ENCODE measurements at regions not wholly inside any gene's neighbourhood (a gene's known extent, or its start where the extent isn't known, plus 50 kb on each side); places are given as distances from the start of the nearest gene placed in this dataset.
A peak's percentile ranks its signal among the peaks of the same experiment; 100 is the strongest.

DNA sequence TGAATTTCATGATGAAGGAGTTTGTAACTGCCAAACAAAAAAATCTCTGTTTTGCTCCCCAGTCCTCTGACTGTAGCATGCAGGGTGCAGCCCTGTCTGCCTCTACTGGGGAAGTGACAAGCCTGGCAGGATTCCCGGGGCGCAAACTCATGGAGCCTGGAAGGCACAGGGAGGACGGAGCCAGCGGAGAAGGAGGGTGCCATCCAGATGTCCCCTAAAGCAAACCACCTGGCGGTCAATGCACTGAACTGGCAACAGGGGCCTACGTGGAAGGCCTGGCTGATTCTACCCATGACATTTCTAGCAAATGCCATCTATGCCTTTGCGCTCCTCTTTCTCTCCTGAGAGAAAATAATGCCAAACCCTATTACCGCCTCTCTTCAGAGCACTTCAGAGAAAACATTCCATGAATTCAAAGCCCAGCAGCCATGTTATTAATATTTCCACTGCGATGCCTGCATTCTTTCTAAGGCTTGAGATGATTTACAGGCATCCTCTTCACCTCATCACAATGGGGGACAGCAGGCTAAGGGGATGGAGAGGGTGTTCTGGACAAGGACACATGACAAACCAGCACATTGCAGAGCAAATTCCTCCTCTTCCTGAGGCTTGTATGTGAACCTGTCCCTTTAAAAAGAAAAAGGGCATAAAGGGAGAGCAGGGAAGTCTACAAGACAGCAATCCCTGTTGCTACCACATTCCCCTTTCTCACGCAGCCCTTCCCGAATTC lies 329.3 kb upstream of the NOCT start:
- ATAC-seq (no peak), DNase-seq (peak in 1 of 2 donors; percentile 3)
- intact Hi-C loops (cut with DNase I, micrococcal nuclease), result loop anchor here in 1 of 2 donors (10.0 kb wide), 1 partner anchor 179 kb away; no protein-coding TSS in a partner anchor

GRCh38 chr4:138685316-138685715 lies 330.3 kb upstream of the NOCT start:
- intact Hi-C loops (cut with DNase I, micrococcal nuclease), result loop anchor here in 1 of 2 donors (10.0 kb wide), 1 partner anchor 179 kb away; no protein-coding TSS in a partner anchor
- DNase-seq (no peak), ATAC-seq (no peak)

- ATAC-seq, result peak; percentile 54
- intact Hi-C loops (cut with DNase I, micrococcal nuclease), result loop anchor here in 1 of 2 donors (10.0 kb wide), 1 partner anchor 184 kb away; no protein-coding TSS in a partner anchor
- peak; percentile 50 to 82 for DNase-seq
Observed at GRCh38 chr4:138680989-138681604, 334.5 kb upstream of the NOCT start.

DNA sequence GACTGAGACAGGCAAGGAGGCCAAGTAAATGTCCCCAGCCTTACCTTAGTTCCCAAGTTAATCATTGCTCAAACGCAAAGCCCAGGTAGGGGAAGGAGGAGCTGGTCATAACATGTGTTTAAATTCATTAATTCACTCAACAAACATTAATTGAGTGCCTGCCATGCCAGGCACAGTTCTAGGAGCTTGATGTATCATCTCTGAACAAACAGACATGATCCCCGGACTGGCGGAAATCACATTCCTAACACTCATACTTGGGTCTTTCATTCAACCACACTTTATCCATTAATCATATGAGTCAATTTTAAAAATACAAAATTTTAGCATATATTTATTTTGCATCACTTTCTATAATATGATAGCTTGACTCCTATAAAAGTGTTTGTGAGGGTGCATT lies 335.3 kb upstream of the NOCT start:
- DNase-seq, result no peak
- intact Hi-C loops (cut with DNase I, micrococcal nuclease), result loop anchor here in 1 of 2 donors (10.0 kb wide), 1 partner anchor 185 kb away; no protein-coding TSS in a partner anchor
- ATAC-seq, result no peak

- ATAC-seq, result no peak
- no peak for DNase-seq
- intact Hi-C loops (cut with DNase I, micrococcal nuclease), result loop anchor here in 1 of 2 donors (5.0 kb wide), 1 partner anchor 637 kb away; no protein-coding TSS in a partner anchor
Observed at GRCh38 chr4:138678985-138679746, 336.4 kb upstream of the NOCT start.

DNA sequence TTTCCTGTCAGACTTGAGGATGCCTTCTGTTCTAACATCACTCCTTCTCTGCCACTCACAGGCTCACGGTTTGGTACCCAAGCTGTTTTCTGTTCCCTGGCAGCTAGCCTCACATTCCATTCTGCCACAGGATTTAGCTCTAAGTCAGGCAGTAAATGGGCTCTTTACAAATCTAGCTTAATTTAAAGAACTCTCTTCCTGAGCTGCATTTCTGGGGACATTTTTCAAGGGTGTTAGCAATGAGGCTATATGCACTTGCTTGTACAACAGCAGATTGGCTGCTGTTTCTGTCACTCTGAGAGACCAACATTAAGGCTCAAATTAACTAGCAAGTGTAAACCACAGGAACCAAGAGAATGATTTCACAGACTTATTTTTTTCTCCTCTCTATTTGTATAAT lies 337.8 kb upstream of the NOCT start:
- no peak for DNase-seq
- intact Hi-C loops (cut with DNase I, micrococcal nuclease), result loop anchor here in 1 of 2 donors (5.0 kb wide), 1 partner anchor 635 kb away; no protein-coding TSS in a partner anchor
- no peak for ATAC-seq

GRCh38 chr4:138677212-138677611 lies 338.4 kb upstream of the NOCT start:
- intact Hi-C loops (cut with DNase I, micrococcal nuclease), result loop anchor here in 1 of 2 donors (5.0 kb wide), 1 partner anchor 635 kb away; no protein-coding TSS in a partner anchor
- ATAC-seq (no peak), DNase-seq (no peak)

GRCh38 chr4:138675685-138676084 lies 339.9 kb upstream of the NOCT start:
- no peak for DNase-seq
- intact Hi-C loops (cut with DNase I, micrococcal nuclease), result loop anchor here in 1 of 2 donors (5.0 kb wide), 1 partner anchor 633 kb away; no protein-coding TSS in a partner anchor
- ATAC-seq, result no peak

GRCh38 chr4:138674209-138674608 lies 341.4 kb upstream of the NOCT start:
- no peak for ATAC-seq
- DNase-seq, result no peak
- intact Hi-C loops (cut with DNase I, micrococcal nuclease), result no loop called here

DNA sequence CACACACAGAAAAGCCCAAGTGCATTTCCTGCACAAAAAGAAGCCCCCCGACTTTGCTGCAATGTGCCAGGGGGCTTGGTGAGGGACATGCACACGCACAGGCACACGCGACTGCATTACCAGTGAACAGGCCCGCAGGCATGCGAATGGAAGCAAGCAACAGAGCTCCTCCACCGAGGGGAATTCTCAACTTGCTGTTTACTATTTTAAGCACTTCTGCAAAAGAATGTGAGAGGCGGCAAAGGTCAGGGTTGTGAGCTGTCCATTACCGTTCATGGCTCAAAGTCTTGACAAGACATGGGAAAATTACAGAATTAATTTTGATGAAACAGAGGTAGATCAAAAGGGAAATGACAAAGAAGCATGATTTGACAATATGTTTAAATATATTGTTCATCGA lies 342.5 kb upstream of the NOCT start:
- intact Hi-C loops (cut with DNase I, micrococcal nuclease), result no loop called here
- ATAC-seq, result no peak
- DNase-seq, result no peak

- ATAC-seq, result no peak
Observed at GRCh38 chr4:138672393-138672976, 343.1 kb upstream of the NOCT start.

DNA sequence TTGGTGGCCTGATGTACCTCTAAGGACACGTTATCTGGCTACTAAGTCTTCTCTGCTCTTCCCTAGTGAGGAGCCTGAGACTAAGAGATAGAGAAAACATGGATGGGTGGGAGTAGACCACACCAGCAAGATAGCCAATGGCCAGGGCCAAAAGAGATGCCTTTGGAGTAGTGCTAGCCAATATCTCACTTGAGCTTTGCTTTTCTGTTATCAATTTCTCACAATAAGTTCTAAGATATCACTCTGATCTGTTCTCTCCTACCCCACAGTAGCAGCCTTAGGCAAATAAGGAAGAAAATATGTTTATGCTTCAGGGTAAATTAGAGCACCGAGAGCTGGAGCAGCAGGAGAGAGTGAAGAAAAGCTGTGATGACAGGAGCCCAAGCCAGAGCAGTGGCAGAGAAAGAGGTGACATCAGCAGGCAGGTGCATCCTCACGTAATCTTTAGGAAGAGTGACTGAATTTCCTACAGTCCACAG lies 343.9 kb upstream of the NOCT start:
- ATAC-seq (no peak), DNase-seq (no peak)
- intact Hi-C loops (cut with DNase I, micrococcal nuclease), result no loop called here

More at GRCh38 chr4:138672393-138672976, 343.1 kb upstream of the NOCT start:
- intact Hi-C loops (cut with DNase I, micrococcal nuclease), result no loop called here
- no peak for DNase-seq

DNA sequence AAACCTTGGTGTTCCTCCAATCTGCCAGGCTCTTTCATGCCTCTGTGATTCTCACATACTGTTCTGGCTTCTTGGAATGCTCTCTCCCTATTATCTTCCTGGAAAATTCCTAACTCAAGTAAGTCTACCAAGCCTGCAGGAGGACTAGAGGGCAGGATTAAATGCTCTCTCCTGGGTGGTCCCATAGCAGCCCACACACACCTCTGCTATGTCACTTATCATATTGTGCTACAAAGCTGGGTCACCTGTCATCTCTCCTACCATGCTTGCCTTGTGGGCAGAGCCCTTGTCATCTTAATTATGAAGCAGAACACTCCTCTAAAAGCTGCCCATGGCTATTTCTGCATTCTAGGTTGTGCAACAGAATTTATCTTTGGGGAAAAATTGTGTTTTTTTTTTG lies 344.5 kb upstream of the NOCT start:
- intact Hi-C loops (cut with DNase I, micrococcal nuclease), result no loop called here
- no peak for DNase-seq
- ATAC-seq, result no peak

GRCh38 chr4:138670681-138671080 lies 344.9 kb upstream of the NOCT start:
- DNase-seq, result no peak
- intact Hi-C loops (cut with DNase I, micrococcal nuclease), result no loop called here
- ATAC-seq, result no peak

DNA sequence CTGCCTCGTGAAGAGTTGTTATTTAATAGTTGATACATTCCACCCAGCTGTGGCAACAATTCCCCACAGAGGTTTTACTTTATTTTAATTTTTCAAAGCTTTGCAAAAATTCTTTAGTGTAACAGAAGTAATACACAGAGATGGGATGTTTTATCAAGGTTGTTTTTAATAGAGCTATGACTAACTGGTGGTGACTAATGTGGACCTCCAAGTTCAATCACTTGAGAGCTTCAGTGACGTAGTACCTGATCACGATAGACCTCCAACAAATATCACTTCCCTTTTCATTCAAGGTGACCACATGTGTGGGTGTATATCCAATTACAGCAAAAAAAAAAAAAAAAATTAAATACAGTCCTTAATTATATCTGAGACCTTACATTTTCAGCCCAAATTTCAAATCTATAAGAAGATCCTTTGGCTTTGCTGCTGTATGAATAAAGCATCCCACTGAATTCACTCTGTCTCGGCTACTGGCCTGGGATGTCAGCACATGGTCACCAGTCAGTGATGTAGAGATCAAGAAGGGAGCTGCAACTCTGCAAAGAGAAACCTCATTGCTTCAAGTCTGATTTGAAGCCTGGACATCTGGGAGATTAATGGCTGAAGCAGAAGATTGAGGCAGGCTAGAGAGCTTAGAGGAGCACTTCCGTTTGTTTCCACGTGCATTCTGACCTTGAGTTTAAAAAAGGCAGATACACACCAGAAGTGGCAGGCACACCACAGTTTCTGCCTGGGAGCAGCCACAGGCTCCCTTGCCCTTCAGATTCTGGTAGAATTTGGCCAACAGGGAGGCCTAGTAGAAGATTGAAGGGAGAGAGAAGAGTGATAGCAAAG lies 345.9 kb upstream of the NOCT start:
- ATAC-seq, result no peak
- no peak for DNase-seq
- intact Hi-C loops (cut with DNase I, micrococcal nuclease), result no loop called here

GRCh38 chr4:138668309-138668708 lies 347.3 kb upstream of the NOCT start:
- no peak for ATAC-seq
- DNase-seq, result no peak
- intact Hi-C loops (cut with DNase I, micrococcal nuclease), result no loop called here

GRCh38 chr4:138666366-138666765 lies 349.2 kb upstream of the NOCT start:
- ATAC-seq (no peak), DNase-seq (no peak)
- intact Hi-C loops (cut with DNase I, micrococcal nuclease), result no loop called here

DNA sequence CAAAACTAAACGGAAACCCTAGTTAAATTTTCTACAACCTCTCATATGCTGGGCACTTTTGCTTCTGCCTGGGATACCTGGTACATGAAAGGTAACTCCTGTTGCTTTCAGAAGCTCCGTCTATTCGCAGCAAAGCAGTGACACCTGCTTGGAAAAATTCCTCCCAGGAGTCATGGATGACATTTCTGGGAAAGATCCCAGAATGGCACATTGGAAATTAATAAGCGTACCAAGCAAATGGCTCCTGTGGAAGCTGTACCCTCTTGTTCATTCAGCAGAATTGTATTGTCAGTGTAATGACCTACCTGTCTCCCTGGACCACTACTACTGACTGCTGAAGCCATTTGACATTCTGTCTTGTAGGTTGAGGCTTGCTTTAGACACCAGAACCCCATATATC lies 349.7 kb upstream of the NOCT start:
- ATAC-seq (no peak), DNase-seq (no peak)
- intact Hi-C loops (cut with DNase I, micrococcal nuclease), result no loop called here

Measured in left colon (tissue), 2 donors.